ENCODE measurements at regions not wholly inside any gene's neighbourhood (a gene's known extent, or its start where the extent isn't known, plus 50 kb on each side); places are given as distances from the start of the nearest gene placed in this dataset.

- CTCF ChIA-PET, result no interaction called here
- no peaks in the 10 kb centered on the region for H3K27me3 ChIP-seq (replicated peaks in 2 of 5; ENCODE audit: control insufficient read depth in 4 of 5, insufficient read depth in 5 of 5, low read length in 4 of 5)
- no peak for DNase-seq
- WGBS (ENCODE audit: insufficient coverage), result 98% methylated on average over 6 of the region's 6 CpGs
- POLR2A ChIA-PET, result no interaction called here
- H3K36me3 ChIP-seq (ENCODE audit: control insufficient read depth in 4 of 4, insufficient read depth in 4 of 4, low read length in 3 of 4), result no peaks in the 10 kb centered on the region
- H3K27ac ChIP-seq (ENCODE audit: insufficient read depth in 1 of 2, low read depth in 1 of 2, low read length in 2 of 2, poor library complexity in 1 of 2, severe bottlenecking in 2 of 2), result no peak overlapping the region
- H3K4me1 ChIP-seq (ENCODE audit: control extremely low read depth in 1 of 4, control insufficient read depth in 4 of 4, insufficient read depth in 4 of 4, low read length in 3 of 4), result no peaks in the 10 kb centered on the region
- no peak overlapping the region for H3K4me3 ChIP-seq (ENCODE audit: control insufficient read depth in 1 of 7, extremely low read depth in 1 of 7, insufficient read depth in 4 of 7, low read depth in 2 of 7, low read length in 6 of 7)
- H3K9me3 ChIP-seq (ENCODE audit: control extremely low read depth in 1 of 5, control insufficient read depth in 4 of 5, insufficient read depth in 2 of 5, low read depth in 1 of 5, low read length in 4 of 5), result no peaks in the 10 kb centered on the region
These were observed 1440.2 kb upstream of the ACO1 start for GRCh38 chr9:30944225-30944569.

GRCh38 chr9:30944741-30945280 lies 1439.6 kb upstream of the ACO1 start:
- CTCF ChIA-PET, result no interaction called here
- 92% methylated on average over 9 of the region's 12 CpGs for WGBS (ENCODE audit: insufficient coverage)
- H3K4me3 ChIP-seq (ENCODE audit: control insufficient read depth in 1 of 7, extremely low read depth in 1 of 7, insufficient read depth in 4 of 7, low read depth in 2 of 7, low read length in 6 of 7), result no peak overlapping the region
- no peaks in the 10 kb centered on the region for H3K4me1 ChIP-seq (ENCODE audit: control extremely low read depth in 1 of 4, control insufficient read depth in 4 of 4, insufficient read depth in 4 of 4, low read length in 3 of 4)
- no peak overlapping the region for H3K27ac ChIP-seq (ENCODE audit: insufficient read depth in 1 of 2, low read depth in 1 of 2, low read length in 2 of 2, poor library complexity in 1 of 2, severe bottlenecking in 2 of 2)
- POLR2A ChIA-PET, result no interaction called here
- no peaks in the 10 kb centered on the region for H3K9me3 ChIP-seq (ENCODE audit: control extremely low read depth in 1 of 5, control insufficient read depth in 4 of 5, insufficient read depth in 2 of 5, low read depth in 1 of 5, low read length in 4 of 5)
- no peak for DNase-seq
- no peaks in the 10 kb centered on the region for H3K36me3 ChIP-seq (ENCODE audit: control insufficient read depth in 4 of 4, insufficient read depth in 4 of 4, low read length in 3 of 4)
- no peaks in the 10 kb centered on the region for H3K27me3 ChIP-seq (replicated peaks in 2 of 5; ENCODE audit: control insufficient read depth in 4 of 5, insufficient read depth in 5 of 5, low read length in 4 of 5)

- CTCF ChIA-PET, result no interaction called here
- H3K27me3 ChIP-seq (replicated peaks in 2 of 5; ENCODE audit: control insufficient read depth in 4 of 5, insufficient read depth in 5 of 5, low read length in 4 of 5), result no peaks in the 10 kb centered on the region
- no peaks in the 10 kb centered on the region for H3K36me3 ChIP-seq (ENCODE audit: control insufficient read depth in 4 of 4, insufficient read depth in 4 of 4, low read length in 3 of 4)
- H3K9me3 ChIP-seq (ENCODE audit: control extremely low read depth in 1 of 5, control insufficient read depth in 4 of 5, insufficient read depth in 2 of 5, low read depth in 1 of 5, low read length in 4 of 5), result peaks cover 0 to 3% (median 0%) of the 10 kb centered on the region in 5 experiments
- DNase-seq, result no peak
- no peak overlapping the region for H3K4me3 ChIP-seq (ENCODE audit: control insufficient read depth in 1 of 7, extremely low read depth in 1 of 7, insufficient read depth in 4 of 7, low read depth in 2 of 7, low read length in 6 of 7)
- POLR2A ChIA-PET, result no interaction called here
- no peak overlapping the region for H3K27ac ChIP-seq (ENCODE audit: insufficient read depth in 1 of 2, low read depth in 1 of 2, low read length in 2 of 2, poor library complexity in 1 of 2, severe bottlenecking in 2 of 2)
- H3K4me1 ChIP-seq (ENCODE audit: control extremely low read depth in 1 of 4, control insufficient read depth in 4 of 4, insufficient read depth in 4 of 4, low read length in 3 of 4), result no peaks in the 10 kb centered on the region
These were observed 1420.1 kb upstream of the ACO1 start for GRCh38 chr9:30964332-30964731.

- H3K27me3 ChIP-seq (replicated peaks in 2 of 5; ENCODE audit: control insufficient read depth in 4 of 5, insufficient read depth in 5 of 5, low read length in 4 of 5), result no peaks in the 10 kb centered on the region
- POLR2A ChIA-PET, result no interaction called here
- no peaks in the 10 kb centered on the region for H3K4me1 ChIP-seq (ENCODE audit: control extremely low read depth in 1 of 4, control insufficient read depth in 4 of 4, insufficient read depth in 4 of 4, low read length in 3 of 4)
- no peak for DNase-seq
- no peaks in the 10 kb centered on the region for H3K36me3 ChIP-seq (ENCODE audit: control insufficient read depth in 4 of 4, insufficient read depth in 4 of 4, low read length in 3 of 4)
- H3K9me3 ChIP-seq (ENCODE audit: control extremely low read depth in 1 of 5, control insufficient read depth in 4 of 5, insufficient read depth in 2 of 5, low read depth in 1 of 5, low read length in 4 of 5), result peaks cover 0 to 3% (median 0%) of the 10 kb centered on the region in 5 experiments
- no peak overlapping the region for H3K4me3 ChIP-seq (ENCODE audit: control insufficient read depth in 1 of 7, extremely low read depth in 1 of 7, insufficient read depth in 4 of 7, low read depth in 2 of 7, low read length in 6 of 7)
- WGBS (ENCODE audit: insufficient coverage), result 17% methylated on average over 1 of the region's 1 CpG
- H3K27ac ChIP-seq (ENCODE audit: insufficient read depth in 1 of 2, low read depth in 1 of 2, low read length in 2 of 2, poor library complexity in 1 of 2, severe bottlenecking in 2 of 2), result no peak overlapping the region
- CTCF ChIA-PET, result no interaction called here
These were observed 1417.0 kb upstream of the ACO1 start for GRCh38 chr9:30967476-30967875.

- H3K27ac ChIP-seq (ENCODE audit: insufficient read depth in 1 of 2, low read depth in 1 of 2, low read length in 2 of 2, poor library complexity in 1 of 2, severe bottlenecking in 2 of 2), result no peak overlapping the region
- POLR2A ChIA-PET, result no interaction called here
- H3K27me3 ChIP-seq (replicated peaks in 2 of 5; ENCODE audit: control insufficient read depth in 4 of 5, insufficient read depth in 5 of 5, low read length in 4 of 5), result no peaks in the 10 kb centered on the region
- DNase-seq, result no peak
- no peaks in the 10 kb centered on the region for H3K9me3 ChIP-seq (ENCODE audit: control extremely low read depth in 1 of 5, control insufficient read depth in 4 of 5, insufficient read depth in 2 of 5, low read depth in 1 of 5, low read length in 4 of 5)
- 100% methylated on average over 1 of the region's 2 CpGs for WGBS (ENCODE audit: insufficient coverage)
- H3K4me1 ChIP-seq (ENCODE audit: control extremely low read depth in 1 of 4, control insufficient read depth in 4 of 4, insufficient read depth in 4 of 4, low read length in 3 of 4), result no peaks in the 10 kb centered on the region
- CTCF ChIA-PET, result no interaction called here
- H3K36me3 ChIP-seq (ENCODE audit: control insufficient read depth in 4 of 4, insufficient read depth in 4 of 4, low read length in 3 of 4), result no peaks in the 10 kb centered on the region
- no peak overlapping the region for H3K4me3 ChIP-seq (ENCODE audit: control insufficient read depth in 1 of 7, extremely low read depth in 1 of 7, insufficient read depth in 4 of 7, low read depth in 2 of 7, low read length in 6 of 7)
These were observed 1414.3 kb upstream of the ACO1 start for GRCh38 chr9:30970186-30970585.

- Histone ChIP-seq H3K4me3 (ENCODE audit: control insufficient read depth in 1 of 7, extremely low read depth in 1 of 7, insufficient read depth in 4 of 7, low read depth in 2 of 7, low read length in 6 of 7) (no peak overlapping the region), H3K27me3 (replicated peaks in 2 of 5; ENCODE audit: control insufficient read depth in 4 of 5, insufficient read depth in 5 of 5, low read length in 4 of 5) (no peaks in the 10 kb centered on the region), H3K9me3 (ENCODE audit: control extremely low read depth in 1 of 5, control insufficient read depth in 4 of 5, insufficient read depth in 2 of 5, low read depth in 1 of 5, low read length in 4 of 5) (no peaks in the 10 kb centered on the region), H3K4me1 (ENCODE audit: control extremely low read depth in 1 of 4, control insufficient read depth in 4 of 4, insufficient read depth in 4 of 4, low read length in 3 of 4) (no peaks in the 10 kb centered on the region), H3K27ac (ENCODE audit: insufficient read depth in 1 of 2, low read depth in 1 of 2, low read length in 2 of 2, poor library complexity in 1 of 2, severe bottlenecking in 2 of 2) (no peak overlapping the region), H3K36me3 (ENCODE audit: control insufficient read depth in 4 of 4, insufficient read depth in 4 of 4, low read length in 3 of 4) (no peaks in the 10 kb centered on the region)
- no CpG with 5 or more reads among the region's 3 CpGs for WGBS (ENCODE audit: insufficient coverage)
- DNase-seq, result no peak
- ChIA-PET POLR2A (no interaction called here), CTCF (no interaction called here)
These were observed 1413.6 kb upstream of the ACO1 start for GRCh38 chr9:30970812-30971211.

- H3K4me3 ChIP-seq (ENCODE audit: control insufficient read depth in 1 of 7, extremely low read depth in 1 of 7, insufficient read depth in 4 of 7, low read depth in 2 of 7, low read length in 6 of 7), result no peak overlapping the region
- POLR2A ChIA-PET, result no interaction called here
- no peaks in the 10 kb centered on the region for H3K4me1 ChIP-seq (ENCODE audit: control extremely low read depth in 1 of 4, control insufficient read depth in 4 of 4, insufficient read depth in 4 of 4, low read length in 3 of 4)
- no peaks in the 10 kb centered on the region for H3K27me3 ChIP-seq (replicated peaks in 2 of 5; ENCODE audit: control insufficient read depth in 4 of 5, insufficient read depth in 5 of 5, low read length in 4 of 5)
- H3K27ac ChIP-seq (ENCODE audit: insufficient read depth in 1 of 2, low read depth in 1 of 2, low read length in 2 of 2, poor library complexity in 1 of 2, severe bottlenecking in 2 of 2), result no peak overlapping the region
- no peaks in the 10 kb centered on the region for H3K36me3 ChIP-seq (ENCODE audit: control insufficient read depth in 4 of 4, insufficient read depth in 4 of 4, low read length in 3 of 4)
- CTCF ChIA-PET, result no interaction called here
- DNase-seq, result no peak
- no peaks in the 10 kb centered on the region for H3K9me3 ChIP-seq (ENCODE audit: control extremely low read depth in 1 of 5, control insufficient read depth in 4 of 5, insufficient read depth in 2 of 5, low read depth in 1 of 5, low read length in 4 of 5)
These were observed 1411.8 kb upstream of the ACO1 start for GRCh38 chr9:30972654-30973053.

GRCh38 chr9:30977965-30978364 lies 1406.5 kb upstream of the ACO1 start:
- Histone ChIP-seq H3K4me3 (ENCODE audit: control insufficient read depth in 1 of 7, extremely low read depth in 1 of 7, insufficient read depth in 4 of 7, low read depth in 2 of 7, low read length in 6 of 7) (no peak overlapping the region), H3K36me3 (ENCODE audit: control insufficient read depth in 4 of 4, insufficient read depth in 4 of 4, low read length in 3 of 4) (no peaks in the 10 kb centered on the region), H3K4me1 (ENCODE audit: control extremely low read depth in 1 of 4, control insufficient read depth in 4 of 4, insufficient read depth in 4 of 4, low read length in 3 of 4) (no peaks in the 10 kb centered on the region), H3K27ac (ENCODE audit: insufficient read depth in 1 of 2, low read depth in 1 of 2, low read length in 2 of 2, poor library complexity in 1 of 2, severe bottlenecking in 2 of 2) (no peak overlapping the region), H3K9me3 (ENCODE audit: control extremely low read depth in 1 of 5, control insufficient read depth in 4 of 5, insufficient read depth in 2 of 5, low read depth in 1 of 5, low read length in 4 of 5) (no peaks in the 10 kb centered on the region), H3K27me3 (replicated peaks in 2 of 5; ENCODE audit: control insufficient read depth in 4 of 5, insufficient read depth in 5 of 5, low read length in 4 of 5) (no peaks in the 10 kb centered on the region)
- CTCF ChIA-PET, result no interaction called here
- no peak for DNase-seq
- WGBS (ENCODE audit: insufficient coverage), result 83% methylated on average over 1 of the region's 1 CpG
- POLR2A ChIA-PET, result no interaction called here
